Transverse colon (tissue), 4 donors: ENCODE measurements at regions not wholly inside any gene's neighbourhood (a gene's known extent, or its start where the extent isn't known, plus 50 kb on each side); places are given as distances from the start of the nearest gene placed in this dataset.

Source experiments
- CTCF ChIP-seq, 5 experiments: fragments of 200-600 bp in 3 of 5; fragments of 450-650 bp in 2 of 5; sonication (generic) in 3 of 5; IDR thresholded peaks; 1 replicate in 2 of 5; 2 replicates in 3 of 5; pipeline ENCODE4 v1.5.1; 2016 to 2017; ENCODE audit warnings: antibody characterized with exemption in 5 of 5, inconsistent platforms in 3 of 5, mild to moderate bottlenecking in 2 of 5, moderate library complexity in 1 of 5
- EP300 ChIP-seq: sonication (generic); formaldehyde crosslinking; IDR thresholded peaks from one replicate; pipeline ENCODE4 v1.6.1; 2017; ENCODE audit warnings: antibody characterized with exemption, low read depth
- POLR2AphosphoS5 ChIP-seq, 3 donors: sonication (generic); formaldehyde crosslinking; IDR thresholded peaks; one replicate each; pipeline ENCODE4 v1.6.1; 2016; ENCODE audit warnings: antibody characterized with exemption in 3 of 3

GRCh38 chr3:63092515-63092914, 185.6 kb upstream of the SYNPR start:
- TF ChIP-seq EP300, result no peak
- no peak for TF ChIP-seq CTCF (IDR thresholded peaks at IDR 0.05)
- TF ChIP-seq POLR2AphosphoS5 (IDR thresholded peaks at IDR 0.05), result no peak
